ENCODE measurements at regions not wholly inside any gene's neighbourhood (a gene's known extent, or its start where the extent isn't known, plus 50 kb on each side); places are given as distances from the start of the nearest gene placed in this dataset.

DNA sequence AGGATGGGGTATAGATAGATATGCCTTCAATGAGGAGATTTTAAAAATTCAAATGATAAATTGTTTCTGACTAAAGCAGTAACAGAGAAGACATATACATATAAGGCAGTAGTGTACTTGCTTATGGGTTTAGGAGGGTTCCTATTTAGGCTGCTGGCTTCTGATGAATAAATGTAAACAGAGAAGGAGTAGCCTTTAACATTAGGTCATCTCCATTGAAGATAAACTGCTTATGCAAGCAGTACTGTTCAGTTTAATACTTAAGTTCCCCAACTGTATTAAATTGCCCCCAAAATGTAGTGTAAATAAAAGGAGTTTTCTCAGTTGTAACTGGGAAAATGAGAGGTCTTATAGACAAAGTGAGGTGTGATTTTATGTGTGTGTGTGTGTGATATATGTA is 217.7 kb upstream of the TMEFF2 start:
- TF ChIP-seq, protein P1, sequence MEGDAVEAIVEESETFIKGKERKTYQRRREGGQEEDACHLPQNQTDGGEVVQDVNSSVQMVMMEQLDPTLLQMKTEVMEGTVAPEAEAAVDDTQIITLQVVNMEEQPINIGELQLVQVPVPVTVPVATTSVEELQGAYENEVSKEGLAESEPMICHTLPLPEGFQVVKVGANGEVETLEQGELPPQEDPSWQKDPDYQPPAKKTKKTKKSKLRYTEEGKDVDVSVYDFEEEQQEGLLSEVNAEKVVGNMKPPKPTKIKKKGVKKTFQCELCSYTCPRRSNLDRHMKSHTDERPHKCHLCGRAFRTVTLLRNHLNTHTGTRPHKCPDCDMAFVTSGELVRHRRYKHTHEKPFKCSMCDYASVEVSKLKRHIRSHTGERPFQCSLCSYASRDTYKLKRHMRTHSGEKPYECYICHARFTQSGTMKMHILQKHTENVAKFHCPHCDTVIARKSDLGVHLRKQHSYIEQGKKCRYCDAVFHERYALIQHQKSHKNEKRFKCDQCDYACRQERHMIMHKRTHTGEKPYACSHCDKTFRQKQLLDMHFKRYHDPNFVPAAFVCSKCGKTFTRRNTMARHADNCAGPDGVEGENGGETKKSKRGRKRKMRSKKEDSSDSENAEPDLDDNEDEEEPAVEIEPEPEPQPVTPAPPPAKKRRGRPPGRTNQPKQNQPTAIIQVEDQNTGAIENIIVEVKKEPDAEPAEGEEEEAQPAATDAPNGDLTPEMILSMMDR (conservative IDR thresholded peaks at IDR 0.05; ENCODE audit: low read length), result no peak
- no peak for DNase-seq (ENCODE audit: low read depth)
- no peak overlapping the region for H3K4me3 ChIP-seq (ENCODE audit: low read length)

DNA sequence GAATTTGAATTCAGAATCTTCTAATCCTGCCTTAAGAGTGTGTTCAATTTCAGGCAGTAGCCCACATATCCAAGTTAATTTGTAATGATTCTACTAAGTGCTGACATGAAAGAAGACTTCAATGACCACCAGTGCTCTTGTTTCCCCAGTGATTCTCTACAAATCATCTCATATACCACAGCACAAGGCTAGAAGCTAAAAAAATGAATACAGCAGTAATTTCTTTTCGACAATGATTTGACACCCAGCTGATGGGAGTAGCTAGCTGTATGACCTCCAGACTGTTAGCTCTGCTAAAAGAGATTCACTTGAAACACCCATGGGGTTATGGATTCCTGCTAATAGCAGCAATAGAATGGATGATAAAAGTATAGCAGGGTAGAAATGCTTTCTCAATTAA is 217.0 kb upstream of the TMEFF2 start:
- TF ChIP-seq, protein P1 (conservative IDR thresholded peaks at IDR 0.05; ENCODE audit: low read length), result no peak
- H3K4me3 ChIP-seq (ENCODE audit: low read length), result no peak overlapping the region
- DNase-seq (ENCODE audit: low read depth), result no peak

DNA sequence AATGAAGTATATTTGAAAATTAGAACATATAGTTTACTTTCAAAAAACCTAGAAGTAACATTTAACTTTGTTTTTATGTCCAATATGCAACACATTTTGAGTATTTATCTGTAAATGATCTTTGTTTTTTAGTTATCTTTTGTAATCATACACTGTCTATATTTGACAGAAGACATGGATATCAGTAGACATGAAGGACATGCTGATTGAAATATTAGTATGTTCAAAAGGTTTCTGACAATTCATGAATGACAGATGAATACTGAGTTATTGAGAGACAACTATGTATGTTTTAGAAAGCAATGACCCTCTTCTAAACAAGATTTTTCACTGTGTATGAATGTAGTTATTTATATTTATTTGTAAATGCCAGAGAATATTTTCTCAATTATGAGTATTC is 215.6 kb upstream of the TMEFF2 start:
- DNase-seq (ENCODE audit: low read depth), result no peak
- no peak overlapping the region for H3K4me3 ChIP-seq (ENCODE audit: low read length)
- TF ChIP-seq, protein P1 (conservative IDR thresholded peaks at IDR 0.05; ENCODE audit: low read length), result no peak

DNA sequence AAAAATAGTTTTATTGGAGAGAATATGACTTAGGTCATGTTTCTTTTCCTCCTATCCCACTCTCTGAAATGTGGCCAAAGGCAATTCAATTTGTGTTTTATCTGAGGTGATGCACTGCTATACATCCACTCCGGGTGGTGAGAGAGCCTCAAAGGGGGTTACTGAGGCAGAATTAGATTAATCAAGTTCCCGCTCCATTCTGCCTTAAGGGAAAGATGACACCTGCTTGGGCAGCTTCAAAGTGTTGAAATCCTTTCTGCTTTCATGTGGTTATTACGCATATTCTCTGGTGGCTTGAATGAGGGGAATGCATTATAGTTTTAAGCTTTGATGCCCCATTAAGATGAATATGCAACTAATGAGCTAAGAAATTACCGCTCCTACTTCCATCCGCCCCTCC is 213.0 kb upstream of the TMEFF2 start:
- TF ChIP-seq, protein P1 (conservative IDR thresholded peaks at IDR 0.05; ENCODE audit: low read length), result no peak
- DNase-seq (ENCODE audit: low read depth), result no peak
- H3K4me3 ChIP-seq (ENCODE audit: low read length), result no peak overlapping the region

DNA sequence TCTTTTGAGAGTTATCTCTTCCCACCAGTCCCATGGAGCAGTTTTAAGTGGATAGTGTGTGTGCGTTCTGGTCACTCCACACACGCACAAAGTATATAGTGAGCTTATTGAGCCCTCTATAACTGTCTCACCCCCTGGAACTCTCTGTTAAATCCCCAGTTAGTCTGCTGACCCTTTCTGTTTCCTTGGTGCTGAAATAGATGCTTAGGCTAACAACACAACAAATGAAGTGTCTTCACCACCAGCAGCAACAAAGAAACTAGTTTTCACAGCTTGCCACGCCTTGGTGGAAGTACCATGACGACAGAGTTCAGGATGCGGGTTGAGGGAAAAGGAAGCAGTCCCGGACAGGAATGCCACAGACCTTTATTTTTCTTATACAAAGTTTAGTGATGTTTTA is 203.5 kb upstream of the TMEFF2 start:
- TF ChIP-seq, protein P1 (conservative IDR thresholded peaks at IDR 0.05; ENCODE audit: low read length), result no peak
- no peak overlapping the region for H3K4me3 ChIP-seq (ENCODE audit: low read length)
- no peak for DNase-seq (ENCODE audit: low read depth)

DNA sequence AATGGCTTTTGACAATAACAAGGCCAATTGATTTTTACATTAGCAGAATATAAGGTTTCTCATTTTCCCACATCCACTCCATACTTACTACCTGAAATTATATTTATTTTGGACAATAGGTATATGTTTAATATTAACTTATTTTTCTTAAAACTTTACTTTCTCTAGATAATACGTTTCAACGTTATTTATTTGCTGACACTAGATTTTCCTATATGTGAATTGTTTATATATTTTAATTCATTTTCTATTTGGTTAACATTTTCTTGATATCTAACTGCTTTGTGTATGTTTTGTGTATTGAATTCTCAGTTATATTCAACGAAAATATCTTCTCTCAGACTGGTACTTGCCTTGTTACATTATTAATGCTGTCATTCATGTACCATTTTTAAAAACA is 199.9 kb upstream of the TMEFF2 start:
- H3K4me3 ChIP-seq (ENCODE audit: low read length), result no peak overlapping the region
- TF ChIP-seq, protein P1 (conservative IDR thresholded peaks at IDR 0.05; ENCODE audit: low read length), result no peak
- DNase-seq (ENCODE audit: low read depth), result no peak

DNA sequence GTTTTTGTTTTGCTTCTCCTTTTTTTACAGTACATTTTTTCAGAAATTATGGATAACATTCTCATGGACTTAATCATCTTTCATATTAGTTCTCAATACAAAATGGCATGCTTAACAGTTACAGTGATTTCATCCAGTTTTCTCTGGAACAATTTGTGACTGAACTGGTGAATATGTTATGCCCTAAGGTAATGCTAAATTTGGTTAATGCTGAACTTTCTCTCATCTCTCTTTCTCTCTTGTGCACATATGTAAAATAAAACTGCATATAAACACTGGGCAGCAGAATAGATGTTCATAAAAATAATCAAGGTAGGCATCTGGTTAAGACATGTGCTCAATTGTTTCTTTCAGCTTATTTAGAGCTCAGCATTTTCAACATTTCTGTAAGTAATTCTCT is 196.3 kb upstream of the TMEFF2 start:
- H3K4me3 ChIP-seq (ENCODE audit: low read length), result no peak overlapping the region
- TF ChIP-seq, protein P1 (conservative IDR thresholded peaks at IDR 0.05; ENCODE audit: low read length), result no peak
- no peak for DNase-seq (ENCODE audit: low read depth)
